HCT116 (cell line): ENCODE measurements at regions not wholly inside any gene's neighbourhood (a gene's known extent, or its start where the extent isn't known, plus 50 kb on each side); places are given as distances from the start of the nearest gene placed in this dataset.

Experiments
- ATAC-seq: fragments of 200-7000 bp; cut with Tn5 transposase; 2 replicates; pipeline ENCODE4 v1.9.1; 2020; ENCODE audit warnings: mild to moderate bottlenecking, moderate library complexity
- BruUV-seq: library from RNA; stranded (reverse); fragments of 400-500 nt; replicated peaks from 2 replicates; lab custom pipeline; 2021; lab: Mats Ljungman, UMichigan
- CTCF ChIA-PET: fragments of 300-600 bp; sonication (Branson Sonifier 250); formaldehyde crosslinking; loops from one replicate; lab custom pipeline; 2021; ENCODE audit warnings: antibody characterized with exemption; lab: Charles Lee
- POLR2A ChIA-PET: fragments of 300-600, 350-600 bp; sonication (Branson Sonifier 250); formaldehyde crosslinking; loops from one replicate; lab custom pipeline; 2021; ENCODE audit warnings: antibody characterized with exemption; lab: Charles Lee
- RAD21 ChIA-PET, 2 experiments: fragments of 300-600 bp; sonication (Branson Sonifier 250); formaldehyde crosslinking; loops; one replicate each; lab custom pipeline; 2023; ENCODE audit warnings: low total read pairs in 2 of 2; ENCODE audit not compliant: uncharacterized antibody in 2 of 2, unreplicated experiment in 2 of 2, low non-redundant PET in 1 of 2; lab: Charles Lee
- DNase-seq: peaks from one replicate; pipeline ENCODE4 v3.0.0-alpha.2; 2010; ENCODE audit warnings: low read depth, low spot score
- H2AFZ ChIP-seq: fragments of 200-600 bp; shearing (Covaris generic), sonication (generic); 2 replicates; pipeline ENCODE4 v1.6.1; 2017; ENCODE audit warnings: low read depth, mixed run types, mixed read lengths, antibody characterized with exemption, low read length; ENCODE audit not compliant: poor library complexity, severe bottlenecking
- H3K27ac ChIP-seq: 2 replicates; pipeline ENCODE4 v1.5.1; 2012; ENCODE audit warnings: low read depth, low read length
- H3K27me3 ChIP-seq: fragments of 200-600 bp; sonication (generic); 2 replicates; pipeline ENCODE4 v1.6.1; 2016; ENCODE audit warnings: mixed run types, low read length, mixed read lengths; ENCODE audit not compliant: insufficient read depth
- H3K36me3 ChIP-seq, 2 experiments: fragments of 200-500 bp in 1 of 2; fragments of 200-600 bp in 1 of 2; sonication (Bioruptor generic) in 1 of 2; sonication (generic) in 1 of 2; 2 replicates each; pipeline versions ENCODE4 v1.5.1 to v1.6.1; 2014 to 2016; ENCODE audit warnings: low read length in 2 of 2, inconsistent platforms in 1 of 2, mixed read lengths in 1 of 2, mixed run types in 1 of 2; ENCODE audit not compliant: insufficient read depth in 2 of 2, control insufficient read depth in 1 of 2
- H3K4me1 ChIP-seq, 2 experiments: fragments of 200-600 bp in 1 of 2; sonication (generic) in 1 of 2; 2 replicates each; pipeline versions ENCODE4 v1.5.1 to v1.6.1; 2012 to 2017; ENCODE audit warnings: low read length in 2 of 2, inconsistent platforms in 1 of 2, mild to moderate bottlenecking in 1 of 2, mixed read lengths in 1 of 2, mixed run types in 1 of 2, moderate library complexity in 1 of 2; ENCODE audit not compliant: insufficient read depth in 2 of 2, control insufficient read depth in 1 of 2
- H3K4me2 ChIP-seq: fragments of 200-600 bp; sonication (generic); 2 replicates; pipeline ENCODE4 v1.6.1; 2017; ENCODE audit warnings: mixed run types, low read length, mixed read lengths
- H3K4me3 ChIP-seq, 2 experiments: fragments of 200-600 bp in 1 of 2; sonication (generic) in 1 of 2; replicated peaks in 1 of 2; 2 replicates each; pipeline ENCODE4 v1.5.1; 2011 to 2016; ENCODE audit warnings: low read length in 2 of 2, control low read depth in 1 of 2, low read depth in 1 of 2, mild to moderate bottlenecking in 1 of 2, mixed read lengths in 1 of 2, mixed run types in 1 of 2
- H3K79me2 ChIP-seq: fragments of 200-600 bp; sonication (generic); 2 replicates; pipeline ENCODE4 v1.6.1; 2017; ENCODE audit warnings: mild to moderate bottlenecking, mixed run types, low read length, moderate library complexity, mixed read lengths; ENCODE audit not compliant: insufficient read depth
- H3K9ac ChIP-seq: fragments of 200-600 bp; sonication (generic); 2 replicates; pipeline ENCODE4 v1.6.1; 2016; ENCODE audit warnings: low read length, mixed read lengths
- H3K9me2 ChIP-seq: fragments of 200-600 bp; sonication (generic), shearing (Covaris generic); 2 replicates; pipeline ENCODE4 v1.6.1; 2017; ENCODE audit warnings: mixed run types, mild to moderate bottlenecking, moderate library complexity; ENCODE audit not compliant: insufficient read depth
- H3K9me3 ChIP-seq, 2 experiments: fragments of 200-500 bp in 1 of 2; fragments of 200-600 bp in 1 of 2; sonication (Bioruptor generic) in 1 of 2; sonication (generic) in 1 of 2; 2 replicates each; pipeline ENCODE4 v1.6.1; 2014 to 2017; ENCODE audit warnings: low read length in 2 of 2, mixed read lengths in 2 of 2, inconsistent platforms in 1 of 2, low read depth in 1 of 2, mild to moderate bottlenecking in 1 of 2, mixed run types in 1 of 2, moderate library complexity in 1 of 2; ENCODE audit not compliant: control insufficient read depth in 1 of 2, insufficient read depth in 1 of 2
- H4K20me1 ChIP-seq: fragments of 200-600 bp; sonication (generic), shearing (Covaris generic); 2 replicates; pipeline ENCODE4 v1.6.1; 2017; ENCODE audit warnings: mixed run types, mild to moderate bottlenecking, moderate library complexity; ENCODE audit not compliant: insufficient read depth
- CEBPB ChIP-seq: IDR thresholded peaks from 2 replicates; pipeline ENCODE4 v1.6.1; 2012; ENCODE audit warnings: low read depth
- EGR1 ChIP-seq: IDR thresholded peaks from 2 replicates; pipeline ENCODE4 v1.6.1; 2012; ENCODE audit warnings: low read depth
- ELF1 ChIP-seq: IDR thresholded peaks from 2 replicates; pipeline ENCODE4 v1.6.1; 2012; ENCODE audit warnings: low read depth, borderline replicate concordance
- EZH2 ChIP-seq: fragments of 200-600 bp; sonication (generic); IDR thresholded peaks from 2 replicates; pipeline ENCODE4 v1.6.1; 2017; ENCODE audit warnings: antibody characterized with exemption, mixed run types
- EZH2phosphoT487 ChIP-seq: fragments of 200-600 bp; IDR thresholded peaks from 2 replicates; pipeline ENCODE4 v1.6.1; 2018; ENCODE audit warnings: antibody characterized with exemption, borderline replicate concordance
- FOSL1 ChIP-seq: IDR thresholded peaks from 2 replicates; pipeline ENCODE4 v1.6.1; 2012; ENCODE audit warnings: low read depth
- POLR2A ChIP-seq: IDR thresholded peaks from 2 replicates; pipeline ENCODE4 v1.7.0; 2011; ENCODE audit warnings: borderline replicate concordance; ENCODE audit not compliant: insufficient read depth, insufficient read length; ENCODE audit errors: extremely low read depth
- POLR2AphosphoS5 ChIP-seq: IDR thresholded peaks from 2 replicates; pipeline ENCODE4 v1.6.1; 2011; ENCODE audit warnings: mild to moderate bottlenecking, low read depth, low read length, moderate library complexity
- RAD21 ChIP-seq: IDR thresholded peaks from 2 replicates; pipeline ENCODE4 v1.6.1; 2012; ENCODE audit warnings: low read depth, mild to moderate bottlenecking
- SP1 ChIP-seq: IDR thresholded peaks from 2 replicates; pipeline ENCODE4 v1.6.1; 2012; ENCODE audit warnings: low read depth
- ZNF274 ChIP-seq: fragments of 200-500 bp; sonication (Bioruptor generic); IDR thresholded peaks from 2 replicates; pipeline ENCODE4 v1.6.1; 2014; ENCODE audit warnings: mild to moderate bottlenecking, low read depth, low read length, inconsistent platforms
- intact Hi-C: fragments of 100-400 bp; cut with micrococcal nuclease; formaldehyde crosslinking; loops from 2 replicates; pipeline ENCODE4 v1.10.0; 2022
- TF ChIP-seq, protein P1 (sequence below): IDR thresholded peaks from 2 replicates; pipeline ENCODE4 v1.6.1; 2012; ENCODE audit warnings: low read depth
- TF ChIP-seq, protein P2 (sequence below): IDR thresholded peaks from 2 replicates; pipeline ENCODE4 v1.6.1; 2012
- TF ChIP-seq, protein P3 (sequence below): IDR thresholded peaks from 2 replicates; pipeline ENCODE4 v1.6.1; 2011; ENCODE audit warnings: mild to moderate bottlenecking, low read length, moderate library complexity; ENCODE audit not compliant: insufficient replicate concordance; ENCODE audit errors: extremely low read depth

DNA sequence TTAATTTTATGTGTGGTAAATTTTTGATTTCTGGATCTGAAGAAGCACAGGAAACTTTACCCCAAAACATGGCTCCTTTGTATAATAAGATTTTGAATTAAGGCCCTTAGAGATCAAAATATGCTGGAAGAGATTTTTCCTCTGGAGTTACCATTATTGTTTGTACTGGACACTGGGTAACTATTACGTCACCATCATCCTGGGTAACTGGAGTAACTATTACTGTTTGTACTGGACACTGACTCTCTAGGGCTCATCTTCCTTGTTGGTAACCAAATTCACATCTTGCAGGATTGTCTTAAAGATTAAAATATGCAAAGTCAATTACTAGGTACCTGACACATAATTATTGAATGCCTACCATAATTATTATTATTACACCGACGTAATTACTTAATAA is 593.8 kb upstream of the GOT2 start:
- H4K20me1 ChIP-seq: no peaks in the 10 kb centered on the region
- no peaks in the 10 kb centered on the region for H3K36me3 ChIP-seq
- H3K9me2 ChIP-seq: no peaks in the 10 kb centered on the region
- H3K79me2 ChIP-seq: no peaks in the 10 kb centered on the region
- no peak overlapping the region for H3K27ac ChIP-seq
- intact Hi-C loops: no loop called here
- no TSS peak for BruUV-seq
- POLR2A ChIA-PET: no interaction called here
- TF ChIP-seq ZNF274: no peak
- TF ChIP-seq POLR2A: no peak
- TF ChIP-seq, protein P1, sequence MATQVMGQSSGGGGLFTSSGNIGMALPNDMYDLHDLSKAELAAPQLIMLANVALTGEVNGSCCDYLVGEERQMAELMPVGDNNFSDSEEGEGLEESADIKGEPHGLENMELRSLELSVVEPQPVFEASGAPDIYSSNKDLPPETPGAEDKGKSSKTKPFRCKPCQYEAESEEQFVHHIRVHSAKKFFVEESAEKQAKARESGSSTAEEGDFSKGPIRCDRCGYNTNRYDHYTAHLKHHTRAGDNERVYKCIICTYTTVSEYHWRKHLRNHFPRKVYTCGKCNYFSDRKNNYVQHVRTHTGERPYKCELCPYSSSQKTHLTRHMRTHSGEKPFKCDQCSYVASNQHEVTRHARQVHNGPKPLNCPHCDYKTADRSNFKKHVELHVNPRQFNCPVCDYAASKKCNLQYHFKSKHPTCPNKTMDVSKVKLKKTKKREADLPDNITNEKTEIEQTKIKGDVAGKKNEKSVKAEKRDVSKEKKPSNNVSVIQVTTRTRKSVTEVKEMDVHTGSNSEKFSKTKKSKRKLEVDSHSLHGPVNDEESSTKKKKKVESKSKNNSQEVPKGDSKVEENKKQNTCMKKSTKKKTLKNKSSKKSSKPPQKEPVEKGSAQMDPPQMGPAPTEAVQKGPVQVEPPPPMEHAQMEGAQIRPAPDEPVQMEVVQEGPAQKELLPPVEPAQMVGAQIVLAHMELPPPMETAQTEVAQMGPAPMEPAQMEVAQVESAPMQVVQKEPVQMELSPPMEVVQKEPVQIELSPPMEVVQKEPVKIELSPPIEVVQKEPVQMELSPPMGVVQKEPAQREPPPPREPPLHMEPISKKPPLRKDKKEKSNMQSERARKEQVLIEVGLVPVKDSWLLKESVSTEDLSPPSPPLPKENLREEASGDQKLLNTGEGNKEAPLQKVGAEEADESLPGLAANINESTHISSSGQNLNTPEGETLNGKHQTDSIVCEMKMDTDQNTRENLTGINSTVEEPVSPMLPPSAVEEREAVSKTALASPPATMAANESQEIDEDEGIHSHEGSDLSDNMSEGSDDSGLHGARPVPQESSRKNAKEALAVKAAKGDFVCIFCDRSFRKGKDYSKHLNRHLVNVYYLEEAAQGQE: no peak
- no peak for TF ChIP-seq EZH2
- TF ChIP-seq EZH2phosphoT487: no peak
- TF ChIP-seq, protein P2, sequence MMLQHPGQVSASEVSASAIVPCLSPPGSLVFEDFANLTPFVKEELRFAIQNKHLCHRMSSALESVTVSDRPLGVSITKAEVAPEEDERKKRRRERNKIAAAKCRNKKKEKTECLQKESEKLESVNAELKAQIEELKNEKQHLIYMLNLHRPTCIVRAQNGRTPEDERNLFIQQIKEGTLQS: no peak
- no peak for TF ChIP-seq ELF1
- no peak for TF ChIP-seq POLR2AphosphoS5
- no peak for TF ChIP-seq CEBPB
- TF ChIP-seq SP1: no peak
- TF ChIP-seq RAD21: no peak
- no peak for TF ChIP-seq FOSL1
- TF ChIP-seq EGR1: no peak
- TF ChIP-seq, protein P3, sequence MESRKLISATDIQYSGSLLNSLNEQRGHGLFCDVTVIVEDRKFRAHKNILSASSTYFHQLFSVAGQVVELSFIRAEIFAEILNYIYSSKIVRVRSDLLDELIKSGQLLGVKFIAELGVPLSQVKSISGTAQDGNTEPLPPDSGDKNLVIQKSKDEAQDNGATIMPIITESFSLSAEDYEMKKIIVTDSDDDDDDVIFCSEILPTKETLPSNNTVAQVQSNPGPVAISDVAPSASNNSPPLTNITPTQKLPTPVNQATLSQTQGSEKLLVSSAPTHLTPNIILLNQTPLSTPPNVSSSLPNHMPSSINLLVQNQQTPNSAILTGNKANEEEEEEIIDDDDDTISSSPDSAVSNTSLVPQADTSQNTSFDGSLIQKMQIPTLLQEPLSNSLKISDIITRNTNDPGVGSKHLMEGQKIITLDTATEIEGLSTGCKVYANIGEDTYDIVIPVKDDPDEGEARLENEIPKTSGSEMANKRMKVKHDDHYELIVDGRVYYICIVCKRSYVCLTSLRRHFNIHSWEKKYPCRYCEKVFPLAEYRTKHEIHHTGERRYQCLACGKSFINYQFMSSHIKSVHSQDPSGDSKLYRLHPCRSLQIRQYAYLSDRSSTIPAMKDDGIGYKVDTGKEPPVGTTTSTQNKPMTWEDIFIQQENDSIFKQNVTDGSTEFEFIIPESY: no peak
- H3K9ac ChIP-seq: no peak overlapping the region
- peaks cover 9 to 12% of the 10 kb centered on the region in 2 experiments; a peak in 2 of 4 replicates for H3K9me3 ChIP-seq
- H3K4me1 ChIP-seq: no peaks in the 10 kb centered on the region
- H3K4me2 ChIP-seq: no peak overlapping the region
- no peaks in the 10 kb centered on the region for H3K27me3 ChIP-seq
- no peak overlapping the region for H3K4me3 ChIP-seq
- no peak for DNase-seq
- no peak overlapping the region for H2AFZ ChIP-seq
- RAD21 ChIA-PET: no interaction called here
- CTCF ChIA-PET: no interaction called here
- ATAC-seq: no peak
